ENCODE measurements at regions not wholly inside any gene's neighbourhood (a gene's known extent, or its start where the extent isn't known, plus 50 kb on each side); places are given as distances from the start of the nearest gene placed in this dataset.

GRCh38 chr2:138395565-138396306 is 105.8 kb upstream of the SPOPL start:
- TF ChIP-seq, protein P1, sequence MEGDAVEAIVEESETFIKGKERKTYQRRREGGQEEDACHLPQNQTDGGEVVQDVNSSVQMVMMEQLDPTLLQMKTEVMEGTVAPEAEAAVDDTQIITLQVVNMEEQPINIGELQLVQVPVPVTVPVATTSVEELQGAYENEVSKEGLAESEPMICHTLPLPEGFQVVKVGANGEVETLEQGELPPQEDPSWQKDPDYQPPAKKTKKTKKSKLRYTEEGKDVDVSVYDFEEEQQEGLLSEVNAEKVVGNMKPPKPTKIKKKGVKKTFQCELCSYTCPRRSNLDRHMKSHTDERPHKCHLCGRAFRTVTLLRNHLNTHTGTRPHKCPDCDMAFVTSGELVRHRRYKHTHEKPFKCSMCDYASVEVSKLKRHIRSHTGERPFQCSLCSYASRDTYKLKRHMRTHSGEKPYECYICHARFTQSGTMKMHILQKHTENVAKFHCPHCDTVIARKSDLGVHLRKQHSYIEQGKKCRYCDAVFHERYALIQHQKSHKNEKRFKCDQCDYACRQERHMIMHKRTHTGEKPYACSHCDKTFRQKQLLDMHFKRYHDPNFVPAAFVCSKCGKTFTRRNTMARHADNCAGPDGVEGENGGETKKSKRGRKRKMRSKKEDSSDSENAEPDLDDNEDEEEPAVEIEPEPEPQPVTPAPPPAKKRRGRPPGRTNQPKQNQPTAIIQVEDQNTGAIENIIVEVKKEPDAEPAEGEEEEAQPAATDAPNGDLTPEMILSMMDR (IDR thresholded peaks at IDR 0.05), result no peak
- TF ChIP-seq EP300 (IDR thresholded peaks at IDR 0.05) (no peak), POLR2AphosphoS5 (IDR thresholded peaks at IDR 0.05) (no peak), POLR2A (IDR thresholded peaks at IDR 0.05; ENCODE audit: low read depth) (no peak)

Data from esophagus muscularis mucosa (tissue), 4 donors.